ENCODE measurements at regions not wholly inside any gene's neighbourhood (a gene's known extent, or its start where the extent isn't known, plus 50 kb on each side); places are given as distances from the start of the nearest gene placed in this dataset.

GRCh38 chr20:22890594-22891300 is 144.4 kb upstream of the SSTR4 start:
- ChIA-PET POLR2A (no interaction called here), CTCF (interaction anchor here (0.7 kb wide), 1 partner anchor 9 kb away, joined by 3 read pairs; no protein-coding TSS in a partner anchor)
- Histone ChIP-seq H3K4me2 (ENCODE audit: insufficient read depth, low read length) (no peak overlapping the region), H3K27ac (ENCODE audit: insufficient read depth, low read depth, low read length) (no peak overlapping the region), H3K9me3 (replicated peaks; ENCODE audit: control insufficient read depth, insufficient read depth, low read length) (no peaks in the 10 kb centered on the region), H4K20me1 (replicated peaks; ENCODE audit: control insufficient read depth, extremely low read depth, insufficient read depth, low read length) (no peaks in the 10 kb centered on the region), H3K27me3 (ENCODE audit: control insufficient read depth in 2 of 2, insufficient read depth in 2 of 2, low read length in 2 of 2) (peaks cover 0 to 4% of the 10 kb centered on the region in 2 experiments), H3K4me1 (ENCODE audit: control insufficient read depth, extremely low read depth, insufficient read depth, low read length) (no peaks in the 10 kb centered on the region), H3K36me3 (ENCODE audit: control insufficient read depth in 2 of 2, extremely low read depth in 1 of 2, insufficient read depth in 2 of 2, low read length in 2 of 2) (no peaks in the 10 kb centered on the region), H3K9ac (replicated peaks; ENCODE audit: extremely low read depth, insufficient read depth, low read length) (no peak overlapping the region), H3K79me2 (ENCODE audit: control insufficient read depth, insufficient read depth, low read length) (no peaks in the 10 kb centered on the region), H3K4me3 (replicated peaks in 1 of 3; ENCODE audit: insufficient read depth in 1 of 3, low read depth in 1 of 3, low read length in 3 of 3) (no peak overlapping the region), H3K9me1 (replicated peaks; ENCODE audit: control insufficient read depth, extremely low read depth, insufficient read depth, low read length) (no peaks in the 10 kb centered on the region), H2AFZ (ENCODE audit: low read depth, low read length) (no peak overlapping the region)
- DNase-seq (ENCODE audit: low read depth, low spot score) (no peak), FAIRE-seq (no peak)
- TF ChIP-seq POLR2AphosphoS5 (IDR thresholded peaks at IDR 0.05; ENCODE audit: insufficient read depth, low read depth, low read length): no peak
- no peak for TF ChIP-seq FOS (IDR thresholded peaks at IDR 0.05; ENCODE audit: borderline replicate concordance, insufficient read depth, low read length)
- intact Hi-C loops (cut with micrococcal nuclease) (no loop called here), dilution Hi-C loops (cut with MboI; ENCODE audit: extremely low pct_ligation_motif_present, low sequenced_read_pairs) (no loop called here)
- BruUV-seq (replicated peaks): no TSS peak

- ChIA-PET POLR2A (no interaction called here), CTCF (no interaction called here)
- Histone ChIP-seq H3K79me2 (ENCODE audit: control insufficient read depth, insufficient read depth, low read length) (no peaks in the 10 kb centered on the region), H2AFZ (ENCODE audit: low read depth, low read length) (no peak overlapping the region), H3K9me3 (replicated peaks; ENCODE audit: control insufficient read depth, insufficient read depth, low read length) (no peaks in the 10 kb centered on the region), H3K4me1 (ENCODE audit: control insufficient read depth, extremely low read depth, insufficient read depth, low read length) (peaks cover 2% of the 10 kb centered on the region), H3K4me3 (replicated peaks in 1 of 3; ENCODE audit: insufficient read depth in 1 of 3, low read depth in 1 of 3, low read length in 3 of 3) (no peak overlapping the region), H3K9me1 (replicated peaks; ENCODE audit: control insufficient read depth, extremely low read depth, insufficient read depth, low read length) (no peaks in the 10 kb centered on the region), H4K20me1 (replicated peaks; ENCODE audit: control insufficient read depth, extremely low read depth, insufficient read depth, low read length) (no peaks in the 10 kb centered on the region), H3K4me2 (ENCODE audit: insufficient read depth, low read length) (no peak overlapping the region), H3K36me3 (ENCODE audit: control insufficient read depth in 2 of 2, extremely low read depth in 1 of 2, insufficient read depth in 2 of 2, low read length in 2 of 2) (no peaks in the 10 kb centered on the region), H3K27ac (ENCODE audit: insufficient read depth, low read depth, low read length) (no peak overlapping the region), H3K9ac (replicated peaks; ENCODE audit: extremely low read depth, insufficient read depth, low read length) (no peak overlapping the region), H3K27me3 (ENCODE audit: control insufficient read depth in 2 of 2, insufficient read depth in 2 of 2, low read length in 2 of 2) (no peaks in the 10 kb centered on the region)
- intact Hi-C loops (cut with micrococcal nuclease) (no loop called here), dilution Hi-C loops (cut with MboI; ENCODE audit: extremely low pct_ligation_motif_present, low sequenced_read_pairs) (no loop called here)
- FAIRE-seq: no peak
- BruUV-seq (replicated peaks): no TSS peak
- no peak for TF ChIP-seq POLR2AphosphoS5 (IDR thresholded peaks at IDR 0.05; ENCODE audit: insufficient read depth, low read depth, low read length)
- TF ChIP-seq FOS (IDR thresholded peaks at IDR 0.05; ENCODE audit: borderline replicate concordance, insufficient read depth, low read length): no peak
- TF ChIP-seq MAX (IDR thresholded peaks at IDR 0.05; ENCODE audit: insufficient read depth, insufficient read length): no peak
- no peak for TF ChIP-seq POLR2A (IDR thresholded peaks at IDR 0.05; ENCODE audit: low read depth, low read length)
- no peak for TF ChIP-seq EZH2 (IDR thresholded peaks at IDR 0.05; ENCODE audit: borderline replicate concordance, low read depth, low read length, severe bottlenecking)
- no peak for TF ChIP-seq JUN (IDR thresholded peaks at IDR 0.05; ENCODE audit: borderline replicate concordance, insufficient read depth, insufficient read length, low read depth)
- TF ChIP-seq MYC (IDR thresholded peaks at IDR 0.05; ENCODE audit: low read depth, low read length): no peak
- no peak for TF ChIP-seq GATA2 (IDR thresholded peaks at IDR 0.05; ENCODE audit: insufficient read depth, insufficient read length, low read depth, low read length)
- no peak for TF ChIP-seq CTCF (IDR thresholded peaks at IDR 0.05; ENCODE audit: extremely low read depth in 1 of 2, insufficient read depth in 1 of 2, low read depth in 1 of 2, low read length in 2 of 2)
- no peak for DNase-seq (ENCODE audit: low read depth, low spot score)
Measured at GRCh38 chr20:22901164-22901563, 133.9 kb upstream of the SSTR4 start.

Measured in endothelial cell of umbilical vein (primary cell).